H1 (cell line): ENCODE measurements at regions not wholly inside any gene's neighbourhood (a gene's known extent, or its start where the extent isn't known, plus 50 kb on each side); places are given as distances from the start of the nearest gene placed in this dataset.

Experiments
- CTCF ChIA-PET: fragments of 300-600 bp; sonication (Branson Sonifier 250); formaldehyde crosslinking; loops from one replicate; lab custom pipeline; 2021; ENCODE audit not compliant: partially characterized antibody; lab: Charles Lee
- POLR2A ChIA-PET: fragments of 300-600 bp; sonication (Branson Sonifier 250); formaldehyde crosslinking; loops from one replicate; lab custom pipeline; 2021; ENCODE audit warnings: inconsistent platforms; ENCODE audit not compliant: partially characterized antibody; lab: Charles Lee
- DNase-seq, 2 experiments: peaks; one replicate each; pipeline versions ENCODE4 v3.0.0 to v3.0.0-alpha.2; 2010 to 2022; ENCODE audit warnings: low spot score in 2 of 2, low read depth in 1 of 2, mixed read lengths in 1 of 2
- FAIRE-seq: peaks from 2 replicates; lab custom pipeline; 2011; peaks lifted over from hg19 to GRCh38; lab: Jason Lieb, UNC
- H2AFZ ChIP-seq: 2 replicates; pipeline ENCODE4 v1.8.1; 2012; ENCODE audit warnings: low read length, inconsistent platforms
- H2AK5ac ChIP-seq: 2 replicates; pipeline ENCODE4 v1.6.1; 2013; ENCODE audit warnings: low read depth, low read length
- H2BK120ac ChIP-seq: replicated peaks from 2 replicates; pipeline ENCODE3; 2013; ENCODE audit warnings: low read depth, low read length, inconsistent platforms
- H2BK12ac ChIP-seq: 2 replicates; pipeline ENCODE4 v1.6.1; 2013; ENCODE audit warnings: low read depth, low read length
- H2BK15ac ChIP-seq: 2 replicates; pipeline ENCODE4 v1.6.1; 2013; ENCODE audit warnings: low read length
- H2BK20ac ChIP-seq: 2 replicates; pipeline ENCODE4 v1.6.1; 2013; ENCODE audit warnings: low read length
- H2BK5ac ChIP-seq: 2 replicates; pipeline ENCODE4 v1.6.1; 2013; ENCODE audit warnings: low read depth, low read length
- H3K14ac ChIP-seq: 2 replicates; pipeline ENCODE4 v1.6.1; 2013; ENCODE audit warnings: inconsistent platforms; ENCODE audit not compliant: insufficient read length
- H3K18ac ChIP-seq: 2 replicates; pipeline ENCODE4 v1.6.1; 2013; ENCODE audit warnings: low read length; ENCODE audit errors: extremely low read depth
- H3K23ac ChIP-seq: 2 replicates; pipeline ENCODE4 v1.6.1; 2013; ENCODE audit warnings: inconsistent platforms; ENCODE audit not compliant: insufficient read length
- H3K23me2 ChIP-seq: 2 replicates; pipeline ENCODE4 v1.6.1; 2013; ENCODE audit warnings: low read depth, low read length
- H3K27ac ChIP-seq: 2 replicates; pipeline ENCODE4 v1.6.1; 2011; ENCODE audit warnings: low read depth, low read length, inconsistent platforms
- H3K27me3 ChIP-seq, 4 experiments: replicated peaks in 1 of 4; 1 replicate in 1 of 4; 2 replicates in 3 of 4; pipeline versions ENCODE4 v1.6.1 to v1.8.1; 2011 to 2013; ENCODE audit warnings: low read length in 3 of 4, mild to moderate bottlenecking in 3 of 4, inconsistent platforms in 2 of 4, mixed read lengths in 2 of 4, moderate library complexity in 1 of 4; ENCODE audit not compliant: control insufficient read depth in 3 of 4, insufficient read depth in 3 of 4; ENCODE audit errors: extremely low read depth in 1 of 4
- H3K36me3 ChIP-seq, 4 experiments: 2 replicates each; pipeline versions ENCODE4 v1.6.1 to v1.8.1; 2011 to 2013; ENCODE audit warnings: mild to moderate bottlenecking in 4 of 4, low read length in 3 of 4, moderate library complexity in 2 of 4, control low read depth in 1 of 4, inconsistent platforms in 1 of 4; ENCODE audit not compliant: insufficient read depth in 4 of 4, control insufficient read depth in 2 of 4
- H3K4ac ChIP-seq: replicated peaks from 2 replicates; pipeline ENCODE3; 2013; ENCODE audit warnings: low read length, low read depth, mixed read lengths, inconsistent platforms; ENCODE audit not compliant: insufficient read length
- H3K4me1 ChIP-seq, 4 experiments: replicated peaks in 1 of 4; 1 replicate in 1 of 4; 2 replicates in 3 of 4; pipeline versions ENCODE4 v1.6.1 to v1.8.1; 2011 to 2013; ENCODE audit warnings: low read length in 3 of 4, inconsistent platforms in 2 of 4, mixed read lengths in 1 of 4; ENCODE audit not compliant: insufficient read depth in 4 of 4, control insufficient read depth in 3 of 4
- H3K4me2 ChIP-seq, 2 experiments: 2 replicates each; pipeline versions ENCODE4 v1.6.1 to v1.8.1; 2011 to 2013; ENCODE audit warnings: low read depth in 2 of 2, low read length in 2 of 2, control low read depth in 1 of 2, inconsistent platforms in 1 of 2, mild to moderate bottlenecking in 1 of 2; ENCODE audit not compliant: insufficient read depth in 1 of 2
- H3K4me3 ChIP-seq, 4 experiments: fragments of 200-600, 300-600 bp in 1 of 4; sonication (generic), shearing (Covaris generic), sonication (Bioruptor Twin) in 1 of 4; 2 replicates each; pipeline versions ENCODE4 v1.5.1 to v1.8.1; 2011 to 2016; ENCODE audit warnings: low read length in 4 of 4, low read depth in 3 of 4, control low read depth in 2 of 4, inconsistent platforms in 2 of 4, mild to moderate bottlenecking in 2 of 4, mixed read lengths in 1 of 4, moderate library complexity in 1 of 4; ENCODE audit not compliant: insufficient read depth in 2 of 4; ENCODE audit errors: extremely low read depth in 1 of 4
- H3K56ac ChIP-seq: replicated peaks from 2 replicates; pipeline ENCODE3; 2013; ENCODE audit warnings: low read depth, mild to moderate bottlenecking, mixed read lengths, low read length, inconsistent platforms; ENCODE audit not compliant: insufficient read length
- H3K79me1 ChIP-seq: 2 replicates; pipeline ENCODE4 v1.6.1; 2013; ENCODE audit warnings: low read depth, low read length, control low read depth
- H3K79me2 ChIP-seq, 2 experiments: 2 replicates each; pipeline versions ENCODE4 v1.6.1 to v1.8.1; 2012 to 2013; ENCODE audit warnings: low read length in 2 of 2, mild to moderate bottlenecking in 2 of 2, inconsistent platforms in 1 of 2; ENCODE audit not compliant: insufficient read depth in 2 of 2, control insufficient read depth in 1 of 2
- H3K9ac ChIP-seq, 4 experiments: replicated peaks in 1 of 4; 1 replicate in 1 of 4; 2 replicates in 3 of 4; pipeline versions ENCODE4 v1.6.1 to v1.8.1; 2011 to 2013; ENCODE audit warnings: low read depth in 3 of 4, low read length in 3 of 4, control low read depth in 2 of 4, mild to moderate bottlenecking in 2 of 4, moderate library complexity in 2 of 4, inconsistent platforms in 1 of 4; ENCODE audit errors: extremely low read depth in 1 of 4
- H3K9me3 ChIP-seq, 2 experiments: 2 replicates each; pipeline versions ENCODE4 v1.6.1 to v1.8.1; 2012 to 2013; ENCODE audit warnings: mild to moderate bottlenecking in 2 of 2, moderate library complexity in 2 of 2, control low read depth in 1 of 2, inconsistent platforms in 1 of 2, low read depth in 1 of 2, low read length in 1 of 2, mixed read lengths in 1 of 2; ENCODE audit not compliant: insufficient read depth in 2 of 2
- H4K20me1 ChIP-seq, 2 experiments: replicated peaks in 1 of 2; 2 replicates each; pipeline versions ENCODE3 to v1.8.1; 2011 to 2013; ENCODE audit warnings: inconsistent platforms in 2 of 2, low read length in 2 of 2, mild to moderate bottlenecking in 1 of 2; ENCODE audit not compliant: insufficient read depth in 2 of 2, control insufficient read depth in 1 of 2
- H4K5ac ChIP-seq: 2 replicates; pipeline ENCODE4 v1.6.1; 2013; ENCODE audit warnings: low read length, low read depth, mixed read lengths, inconsistent platforms; ENCODE audit not compliant: insufficient read length
- H4K8ac ChIP-seq: 2 replicates; pipeline ENCODE4 v1.8.0; 2013; ENCODE audit warnings: mild to moderate bottlenecking, moderate library complexity, low read length, inconsistent platforms; ENCODE audit not compliant: insufficient read depth; ENCODE audit errors: extremely low read depth
- H4K91ac ChIP-seq: replicated peaks from 2 replicates; pipeline ENCODE3; 2013; ENCODE audit warnings: low read length, mixed read lengths, inconsistent platforms; ENCODE audit not compliant: insufficient read length
- JUND ChIP-seq: IDR thresholded peaks from 2 replicates; pipeline ENCODE4 v1.6.1; 2011; ENCODE audit warnings: mild to moderate bottlenecking, improper control_type of control experiment, low read length
- KDM5A ChIP-seq: fragments of 200-600 bp; IDR thresholded peaks from 2 replicates; pipeline ENCODE4 v1.7.1; 2012; ENCODE audit warnings: mild to moderate bottlenecking, low read length, inconsistent platforms, mixed read lengths
- TAF7 ChIP-seq: optimal IDR thresholded peaks from 2 replicates; pipeline ENCODE3; 2011; ENCODE audit warnings: low read depth, mild to moderate bottlenecking, inconsistent platforms, low read length, moderate library complexity, borderline replicate concordance
- WGBS, 2 experiments: shearing (Covaris generic) in 1 of 2; methylation state at CpG; one replicate each; pipeline versions ENCODE4 v1.1.6 to v1.1.7; 2013 to 2015; ENCODE audit warnings: low lambda C conversion rate in 2 of 2, mixed read lengths in 2 of 2, inconsistent platforms in 1 of 2, low coverage in 1 of 2, missing lambda C conversion rate in 1 of 2; ENCODE audit not compliant: insufficient replicate concordance in 2 of 2, insufficient coverage in 1 of 2, insufficient read length in 1 of 2; ENCODE audit errors: extremely low coverage in 1 of 2, missing lambda C conversion rate in 1 of 2; 5-methylcytosine and 5-hydroxymethylcytosine counted together

- Histone ChIP-seq H2BK15ac (no peak overlapping the region), H4K8ac (no peak overlapping the region), H3K27ac (no peak overlapping the region), H3K23ac (no peak overlapping the region), H3K4ac (no peak overlapping the region), H2BK12ac (no peak overlapping the region), H4K20me1 (no peaks in the 10 kb centered on the region), H4K5ac (no peak overlapping the region), H3K18ac (no peak overlapping the region), H2BK5ac (no peak overlapping the region), H3K27me3 (no peaks in the 10 kb centered on the region), H3K4me3 (no peak overlapping the region), H3K79me1 (no peaks in the 10 kb centered on the region), H3K4me2 (no peak overlapping the region), H2BK20ac (no peak overlapping the region), H3K23me2 (no peaks in the 10 kb centered on the region), H3K79me2 (no peaks in the 10 kb centered on the region), H3K14ac (no peak overlapping the region), H2AFZ (no peak overlapping the region), H3K4me1 (peaks cover 0 to 4% (median 0%) of the 10 kb centered on the region in 4 experiments; a peak in 2 of 7 replicates), H4K91ac (no peak overlapping the region), H3K9me3 (no peaks in the 10 kb centered on the region), H2BK120ac (no peak overlapping the region), H3K9ac (no peak overlapping the region), H3K36me3 (no peaks in the 10 kb centered on the region), H3K56ac (no peak overlapping the region), H2AK5ac (no peak overlapping the region)
- WGBS, 2 experiments: 90% methylated on average over 4 of the region's 4 CpGs; no CpG with 5 or more reads in 1 of the 2 experiments
- no peak for FAIRE-seq
- TF ChIP-seq JUND: no peak
- TF ChIP-seq TAF7: no peak
- TF ChIP-seq KDM5A: no peak
- CTCF ChIA-PET: interaction anchor here (0.6 kb wide), 1 partner anchor 627 kb away, joined by 3 read pairs; no protein-coding TSS in a partner anchor
- DNase-seq: no peak
- POLR2A ChIA-PET: no interaction called here
These were observed 539.8 kb upstream of the ZNF608 start for GRCh38 chr5:125286271-125286670.
